CD4-positive, alpha-beta memory T cell (primary cell): ENCODE measurements at regions not wholly inside any gene's neighbourhood (a gene's known extent, or its start where the extent isn't known, plus 50 kb on each side); places are given as distances from the start of the nearest gene placed in this dataset.

Experiments
- CTCF ChIA-PET: fragments of 350-600 bp; sonication (Branson Sonifier 250); formaldehyde crosslinking; loops from one replicate; lab custom pipeline; 2021; ENCODE audit warnings: inconsistent platforms; ENCODE audit not compliant: partially characterized antibody; lab: Charles Lee
- POLR2A ChIA-PET: fragments of 350-600 bp; sonication (Branson Sonifier 250); formaldehyde crosslinking; loops from one replicate; lab custom pipeline; 2021; ENCODE audit not compliant: partially characterized antibody; lab: Charles Lee
- DNase-seq, 5 donors: peaks; one replicate each; pipeline versions ENCODE4 v3.0.0 to v3.0.0-alpha.2; 2020 to 2022; ENCODE audit warnings: mixed read lengths in 1 of 5
- H3K27ac ChIP-seq: one replicate; pipeline ENCODE4 v1.7.0; 2013; ENCODE audit warnings: low read depth, low read length
- H3K27me3 ChIP-seq: 2 replicates; pipeline ENCODE4 v1.7.0; 2013; ENCODE audit warnings: mild to moderate bottlenecking, low read length, moderate library complexity; ENCODE audit not compliant: insufficient read depth
- H3K36me3 ChIP-seq: 2 replicates; pipeline ENCODE4 v1.7.0; 2013; ENCODE audit warnings: mild to moderate bottlenecking, low read length, moderate library complexity; ENCODE audit not compliant: insufficient read depth
- H3K4me1 ChIP-seq: 2 replicates; pipeline ENCODE4 v1.7.0; 2013; ENCODE audit warnings: mild to moderate bottlenecking, low read length, moderate library complexity; ENCODE audit not compliant: insufficient read depth
- H3K4me3 ChIP-seq, 2 donors: one replicate each; pipeline ENCODE4 v1.7.0; 2013; ENCODE audit warnings: low read length in 2 of 2, mild to moderate bottlenecking in 1 of 2
- H3K9me3 ChIP-seq, 2 donors: one replicate each; pipeline ENCODE4 v1.7.0; 2013; ENCODE audit warnings: low read length in 2 of 2, control low read depth in 1 of 2; ENCODE audit not compliant: control insufficient read depth in 1 of 2
- H3K27ac Mint-ChIP-seq, 7 donors: one replicate each; pipeline ENCODE4 v1.8.0; 2020 to 2021; ENCODE audit warnings: mixed read lengths in 7 of 7, mild to moderate bottlenecking in 6 of 7, inconsistent platforms in 3 of 7, moderate library complexity in 3 of 7
- H3K27me3 Mint-ChIP-seq, 2 donors: one replicate each; pipeline ENCODE4 v1.8.0; 2020 to 2021; ENCODE audit warnings: mixed read lengths in 2 of 2
- H3K36me3 Mint-ChIP-seq, 2 donors: one replicate each; pipeline ENCODE4 v1.8.0; 2020 to 2021; ENCODE audit warnings: mixed read lengths in 2 of 2, inconsistent platforms in 1 of 2, mild to moderate bottlenecking in 1 of 2
- H3K4me1 Mint-ChIP-seq, 4 donors: one replicate each; pipeline ENCODE4 v1.8.0; 2020 to 2021; ENCODE audit warnings: mixed read lengths in 4 of 4, mild to moderate bottlenecking in 1 of 4
- H3K4me3 Mint-ChIP-seq, 8 donors: one replicate each; pipeline ENCODE4 v1.8.0; 2020 to 2021; ENCODE audit warnings: mixed read lengths in 8 of 8, mild to moderate bottlenecking in 7 of 8, moderate library complexity in 6 of 8, inconsistent platforms in 3 of 8
- H3K9me3 Mint-ChIP-seq, 8 donors: one replicate each; pipeline ENCODE4 v1.8.0; 2020 to 2021; ENCODE audit warnings: mixed read lengths in 8 of 8, mild to moderate bottlenecking in 5 of 8, inconsistent platforms in 3 of 8, moderate library complexity in 1 of 8
- intact Hi-C: fragments of 100-400 bp; cut with micrococcal nuclease; formaldehyde crosslinking; loops from one replicate; pipeline ENCODE4 v1.15.1; 2023

DNA sequence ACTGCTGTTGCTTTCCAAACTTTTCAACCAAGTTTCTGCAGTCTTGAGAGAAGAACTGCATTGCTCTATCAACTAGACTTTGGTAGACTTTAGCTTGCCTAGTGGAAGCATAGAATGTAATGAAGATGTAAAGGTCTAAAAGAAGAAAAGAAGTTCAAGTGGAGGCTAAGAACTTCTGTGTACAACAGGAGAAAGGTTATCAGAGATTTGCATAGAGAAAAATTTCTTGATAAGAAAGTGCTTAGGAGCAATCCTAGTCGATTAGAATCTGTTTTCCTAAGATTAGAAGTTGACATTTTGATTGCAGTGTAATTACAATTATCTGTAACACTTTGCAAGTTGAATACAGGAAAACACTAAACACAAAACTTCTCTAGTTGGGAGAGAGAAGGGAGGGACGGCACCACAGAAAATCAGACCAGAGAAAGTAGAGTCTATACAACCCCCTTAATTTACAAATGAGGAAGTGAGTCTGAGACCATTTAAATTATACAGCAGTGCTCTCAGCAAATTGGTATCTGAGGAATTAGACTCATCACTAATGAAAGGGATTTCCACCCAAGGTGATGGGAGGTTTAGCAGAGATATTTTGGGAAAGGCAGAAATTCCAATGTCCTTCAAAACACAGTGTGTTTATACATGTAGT lies 194.3 kb upstream of the MARCKS start:
- H3K36me3 Mint-ChIP-seq = no peaks in the 10 kb centered on the region

DNA sequence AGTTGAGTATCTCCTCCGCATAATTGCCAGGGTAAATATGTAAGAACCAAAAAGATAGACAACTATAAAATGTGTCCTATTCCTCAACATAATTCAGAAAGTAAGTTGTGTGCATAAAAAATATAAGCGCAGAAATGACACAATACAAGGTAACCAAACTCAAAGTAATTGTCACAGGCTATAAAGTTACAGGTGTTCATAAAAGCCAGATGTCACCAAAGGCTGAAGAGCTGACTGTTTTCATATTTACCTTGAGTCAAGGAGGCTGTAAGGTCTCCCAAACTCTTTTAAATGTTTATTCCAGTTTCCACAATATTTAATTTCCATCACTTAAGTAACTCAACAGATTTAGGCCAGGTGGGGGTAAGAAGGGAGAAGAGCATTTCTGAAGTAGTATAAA lies 192.2 kb upstream of the MARCKS start:
- Mint-ChIP-seq H3K27ac (no peak overlapping the region), H3K36me3 (no peaks in the 10 kb centered on the region), H3K27me3 (peaks cover 0 to 3% of the 10 kb centered on the region in 2 donors), H3K4me1 (no peaks in the 10 kb centered on the region), H3K9me3 (peaks cover 0 to 5% (median 0%) of the 10 kb centered on the region in 8 donors), H3K4me3 (no peak overlapping the region)
- intact Hi-C loops = no loop called here
- no peaks in the 10 kb centered on the region for H3K4me1 ChIP-seq
- no peaks in the 10 kb centered on the region for H3K36me3 ChIP-seq
- ChIA-PET CTCF (interaction anchor here (1.1 kb wide), 1 partner anchor 10 kb away, joined by 3 read pairs; no protein-coding TSS in a partner anchor), POLR2A (no interaction called here)
- no peak overlapping the region for H3K27ac ChIP-seq
- H3K9me3 ChIP-seq = no peaks in the 10 kb centered on the region
- no peaks in the 10 kb centered on the region for H3K27me3 ChIP-seq
- no peak for DNase-seq
- no peak overlapping the region for H3K4me3 ChIP-seq

More for the DNA sequence above, 194.3 kb upstream of the MARCKS start:
- no peak for DNase-seq
- Histone ChIP-seq H3K4me1 (no peaks in the 10 kb centered on the region), H3K36me3 (no peaks in the 10 kb centered on the region), H3K27ac (no peak overlapping the region), H3K9me3 (no peaks in the 10 kb centered on the region), H3K4me3 (no peak overlapping the region), H3K27me3 (no peaks in the 10 kb centered on the region)
- intact Hi-C loops = no loop called here
- ChIA-PET POLR2A (no interaction called here), CTCF (no interaction called here)
- peaks cover 0 to 3% of the 10 kb centered on the region in 2 donors for H3K27me3 Mint-ChIP-seq
- peaks cover 0 to 5% (median 0%) of the 10 kb centered on the region in 8 donors for H3K9me3 Mint-ChIP-seq
- no peak overlapping the region for H3K27ac Mint-ChIP-seq
- H3K4me1 Mint-ChIP-seq = no peaks in the 10 kb centered on the region
- H3K4me3 Mint-ChIP-seq = no peak overlapping the region

DNA sequence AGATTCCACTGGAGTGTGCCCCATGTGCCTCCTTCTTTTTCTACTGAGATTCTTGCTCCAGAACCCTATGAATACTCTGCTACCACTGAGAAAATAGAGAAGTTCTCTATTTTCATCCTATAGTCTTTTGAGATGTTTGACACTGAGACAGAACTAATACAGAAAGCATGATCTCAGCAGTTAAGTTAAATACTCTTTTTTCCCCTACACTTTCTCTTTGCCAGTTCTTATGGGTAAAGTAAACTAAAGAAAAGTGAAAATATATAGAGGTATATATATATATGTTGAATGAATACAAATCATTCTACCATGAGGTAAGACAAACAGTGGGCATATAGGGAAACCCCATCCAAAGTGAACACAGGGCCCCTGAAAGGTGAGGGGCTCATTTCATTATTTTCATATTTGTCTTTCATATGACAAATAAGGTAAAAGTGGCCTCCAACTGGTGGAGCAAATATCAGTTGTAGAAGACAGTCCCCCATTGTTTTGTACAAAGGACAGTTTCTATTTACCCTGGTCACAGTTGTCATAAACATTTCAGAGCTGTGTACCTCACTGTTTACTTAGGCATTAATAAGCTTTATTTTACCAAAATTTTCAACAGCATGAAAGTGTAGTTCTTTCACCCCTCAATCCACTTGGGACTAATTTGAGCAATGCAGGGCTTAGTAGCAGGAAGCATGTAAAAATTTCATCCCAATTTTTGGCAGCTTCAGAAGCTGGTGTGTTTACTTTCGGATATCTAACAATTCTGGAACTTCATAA lies 188.3 kb upstream of the MARCKS start:
- no peak overlapping the region for H3K27ac ChIP-seq
- Mint-ChIP-seq H3K9me3 (peaks cover 0 to 4% (median 0%) of the 10 kb centered on the region in 8 donors), H3K36me3 (no peaks in the 10 kb centered on the region), H3K4me3 (no peak overlapping the region), H3K27ac (no peak overlapping the region), H3K4me1 (no peaks in the 10 kb centered on the region), H3K27me3 (peaks cover 0 to 3% of the 10 kb centered on the region in 2 donors)
- H3K36me3 ChIP-seq = no peaks in the 10 kb centered on the region
- H3K4me1 ChIP-seq = no peaks in the 10 kb centered on the region
- ChIA-PET CTCF (no interaction called here), POLR2A (no interaction called here)
- no peaks in the 10 kb centered on the region for H3K27me3 ChIP-seq
- H3K4me3 ChIP-seq = no peak overlapping the region
- H3K9me3 ChIP-seq = no peaks in the 10 kb centered on the region
- no peak for DNase-seq
- intact Hi-C loops = no loop called here

DNA sequence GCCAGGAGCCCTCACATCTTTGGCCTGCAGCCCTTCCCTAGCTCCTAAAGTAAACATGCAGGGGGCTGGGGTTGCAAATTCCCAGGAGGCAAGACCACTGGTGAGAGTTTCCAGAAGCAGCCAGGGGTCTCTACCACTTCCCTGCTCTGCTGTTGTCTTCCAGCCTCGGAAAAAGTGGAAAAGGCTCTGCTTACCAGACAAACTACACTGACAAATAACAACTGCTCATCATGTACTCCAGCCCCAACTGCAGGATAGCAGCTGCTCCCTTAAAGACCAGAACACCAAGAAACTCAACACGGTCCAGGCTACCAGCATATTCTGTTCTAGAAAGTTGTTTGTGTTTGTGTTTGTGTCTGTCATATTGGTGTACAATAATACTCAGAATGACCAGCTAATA lies 187.5 kb upstream of the MARCKS start:
- no peak overlapping the region for H3K4me3 Mint-ChIP-seq

DNA sequence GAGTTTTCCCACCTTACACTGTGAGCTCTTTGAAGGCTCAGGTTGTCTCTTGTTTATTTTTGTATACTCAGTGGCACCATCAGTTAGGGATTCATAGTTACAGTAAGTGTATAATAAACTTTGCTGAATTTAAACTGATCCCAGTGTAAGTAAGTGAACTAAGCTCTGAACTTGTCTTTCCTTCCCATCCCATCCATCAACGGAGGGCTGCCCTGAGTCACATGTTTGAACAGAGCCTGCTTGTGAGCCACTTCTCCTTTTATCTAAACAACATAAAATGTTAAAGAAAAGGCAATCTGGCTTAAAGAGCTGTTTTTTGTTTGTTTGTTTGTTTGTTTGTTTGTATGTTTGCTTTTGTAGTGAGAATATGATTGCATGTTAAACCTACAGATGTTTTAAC lies 185.7 kb upstream of the MARCKS start:
- intact Hi-C loops = no loop called here
- H3K4me3 ChIP-seq = no peak overlapping the region
- no peaks in the 10 kb centered on the region for H3K36me3 Mint-ChIP-seq
- H3K9me3 Mint-ChIP-seq = no peaks in the 10 kb centered on the region
- peak overlapping the region in 1 of 8 donors; percentile 42 for H3K4me3 Mint-ChIP-seq
- H3K27ac ChIP-seq = no peak overlapping the region
- no peaks in the 10 kb centered on the region for H3K4me1 Mint-ChIP-seq
- peaks cover 1 to 2% of the 10 kb centered on the region in 2 donors for H3K27me3 Mint-ChIP-seq
- ChIA-PET CTCF (no interaction called here), POLR2A (no interaction called here)
- no peaks in the 10 kb centered on the region for H3K4me1 ChIP-seq
- DNase-seq = no peak
- no peaks in the 10 kb centered on the region for H3K27me3 ChIP-seq
- H3K36me3 ChIP-seq = no peaks in the 10 kb centered on the region
- no peak overlapping the region for H3K27ac Mint-ChIP-seq
- H3K9me3 ChIP-seq = no peaks in the 10 kb centered on the region

More for the DNA sequence above, 187.5 kb upstream of the MARCKS start:
- peaks cover 0 to 4% (median 0%) of the 10 kb centered on the region in 8 donors for H3K9me3 Mint-ChIP-seq
- intact Hi-C loops = no loop called here
- no peak overlapping the region for H3K4me3 ChIP-seq
- ChIA-PET POLR2A (no interaction called here), CTCF (no interaction called here)
- no peak overlapping the region for H3K27ac Mint-ChIP-seq
- H3K36me3 Mint-ChIP-seq = no peaks in the 10 kb centered on the region
- no peaks in the 10 kb centered on the region for H3K27me3 ChIP-seq
- H3K4me1 Mint-ChIP-seq = no peaks in the 10 kb centered on the region
- H3K27me3 Mint-ChIP-seq = peaks cover 0 to 3% of the 10 kb centered on the region in 2 donors
- no peaks in the 10 kb centered on the region for H3K36me3 ChIP-seq
- no peak for DNase-seq
- H3K4me1 ChIP-seq = no peaks in the 10 kb centered on the region
- no peak overlapping the region for H3K27ac ChIP-seq
- no peaks in the 10 kb centered on the region for H3K9me3 ChIP-seq

DNA sequence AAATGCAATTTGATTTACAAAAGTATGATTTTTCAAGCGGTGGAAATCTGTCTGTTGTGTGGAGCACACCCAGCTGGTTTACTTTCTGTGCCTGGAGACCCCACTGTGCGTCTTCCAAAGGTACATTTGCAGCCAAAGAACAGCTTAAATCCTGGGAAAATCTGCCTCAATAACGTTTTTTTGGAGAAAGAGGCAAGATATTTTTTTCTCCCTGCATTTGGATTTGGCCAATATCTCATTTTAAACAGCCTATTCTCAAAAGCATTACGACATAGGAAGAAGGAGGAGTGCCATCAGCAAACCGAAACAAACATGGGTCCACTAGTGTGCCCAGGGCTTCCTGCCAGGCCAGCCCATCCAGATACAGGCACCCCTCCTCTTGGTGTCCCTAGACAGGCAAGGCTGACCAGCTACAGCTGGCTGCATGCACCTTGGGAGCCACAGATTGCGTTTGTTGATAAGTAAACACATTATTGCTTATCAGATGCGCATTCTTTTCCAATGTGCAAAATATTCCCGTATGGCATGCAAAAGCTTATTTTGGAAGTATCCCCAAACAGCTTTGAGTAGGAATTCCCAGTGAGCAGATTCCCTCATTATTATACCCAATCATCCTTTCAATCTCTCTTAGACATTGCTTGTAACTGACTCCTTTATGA lies 184.5 kb upstream of the MARCKS start:
- no peak overlapping the region for H3K27ac Mint-ChIP-seq
- no peak overlapping the region for H3K27ac ChIP-seq
- H3K9me3 Mint-ChIP-seq = no peaks in the 10 kb centered on the region
- no peaks in the 10 kb centered on the region for H3K4me1 Mint-ChIP-seq
- H3K4me1 ChIP-seq = no peaks in the 10 kb centered on the region
- H3K36me3 ChIP-seq = no peaks in the 10 kb centered on the region
- no peak overlapping the region for H3K4me3 ChIP-seq
- H3K27me3 ChIP-seq = no peaks in the 10 kb centered on the region
- H3K27me3 Mint-ChIP-seq = peaks cover 1 to 2% of the 10 kb centered on the region in 2 donors
- intact Hi-C loops = no loop called here
- CTCF ChIA-PET = no interaction called here
- H3K4me3 Mint-ChIP-seq = no peak overlapping the region
- POLR2A ChIA-PET = no interaction called here
- no peaks in the 10 kb centered on the region for H3K9me3 ChIP-seq
- DNase-seq = no peak
- H3K36me3 Mint-ChIP-seq = no peaks in the 10 kb centered on the region

DNA sequence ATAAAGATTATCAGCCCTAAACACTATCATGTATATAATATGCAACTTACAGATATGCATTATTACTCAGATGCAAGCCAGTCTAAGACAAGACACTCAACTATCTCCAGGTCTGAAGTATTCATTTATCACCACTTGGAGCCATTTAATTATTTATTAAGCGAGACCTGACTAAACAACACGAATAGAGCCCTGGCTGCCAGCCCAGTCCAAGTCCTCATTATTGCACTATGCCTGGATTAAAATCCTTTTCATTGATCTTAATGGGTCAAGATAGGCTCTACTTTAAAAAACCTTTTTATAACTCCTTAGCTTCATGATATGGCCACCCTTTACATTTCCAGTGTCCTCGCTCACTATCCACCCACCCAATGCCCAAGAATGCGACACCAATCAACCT lies 183.1 kb upstream of the MARCKS start:
- Mint-ChIP-seq H3K4me1 (no peaks in the 10 kb centered on the region), H3K27ac (no peak overlapping the region), H3K4me3 (no peak overlapping the region), H3K9me3 (no peaks in the 10 kb centered on the region), H3K36me3 (no peaks in the 10 kb centered on the region), H3K27me3 (peaks cover 2 to 4% of the 10 kb centered on the region in 2 donors)
- intact Hi-C loops = no loop called here
- H3K9me3 ChIP-seq = no peaks in the 10 kb centered on the region
- H3K27me3 ChIP-seq = no peaks in the 10 kb centered on the region
- ChIA-PET CTCF (no interaction called here), POLR2A (no interaction called here)
- no peak for DNase-seq
- H3K36me3 ChIP-seq = no peaks in the 10 kb centered on the region
- H3K4me1 ChIP-seq = no peaks in the 10 kb centered on the region
- no peak overlapping the region for H3K4me3 ChIP-seq
- H3K27ac ChIP-seq = no peak overlapping the region
